Islet precursor cell (in vitro differentiated cells): ENCODE measurements at regions not wholly inside any gene's neighbourhood (a gene's known extent, or its start where the extent isn't known, plus 50 kb on each side); places are given as distances from the start of the nearest gene placed in this dataset.

Source experiments
- DNase-seq: peaks from one replicate; pipeline ENCODE4 v3.0.0-alpha.2; 2018

GRCh38 chr11:107218123-107219013 lies 200.1 kb upstream of the GUCY1A2 start:
- no peak for DNase-seq

GRCh38 chr11:107217444-107217843 lies 199.2 kb upstream of the GUCY1A2 start:
- no peak for DNase-seq

- DNase-seq: no peak
These were observed 196.7 kb upstream of the GUCY1A2 start for GRCh38 chr11:107215010-107215409.

GRCh38 chr11:107203656-107204055 lies 185.4 kb upstream of the GUCY1A2 start:
- no peak for DNase-seq

GRCh38 chr11:107202241-107202640 lies 184.0 kb upstream of the GUCY1A2 start:
- no peak for DNase-seq

- DNase-seq: no peak
These were observed 180.3 kb upstream of the GUCY1A2 start for GRCh38 chr11:107198490-107199007.

- no peak for DNase-seq
These were observed 179.7 kb upstream of the GUCY1A2 start for GRCh38 chr11:107197932-107198331.

- no peak for DNase-seq
These were observed 178.5 kb upstream of the GUCY1A2 start for GRCh38 chr11:107196732-107197131.

- no peak for DNase-seq
These were observed 166.7 kb upstream of the GUCY1A2 start for GRCh38 chr11:107184986-107185385.

GRCh38 chr11:107183953-107184352 lies 165.7 kb upstream of the GUCY1A2 start:
- no peak for DNase-seq

GRCh38 chr11:107182978-107183377 lies 164.7 kb upstream of the GUCY1A2 start:
- no peak for DNase-seq

- DNase-seq: no peak
These were observed 162.0 kb upstream of the GUCY1A2 start for GRCh38 chr11:107180236-107180635.

- DNase-seq: no peak
These were observed 161.6 kb upstream of the GUCY1A2 start for GRCh38 chr11:107179829-107180228.

GRCh38 chr11:107177106-107177477 lies 158.8 kb upstream of the GUCY1A2 start:
- DNase-seq: no peak

GRCh38 chr11:107176148-107177105 lies 158.2 kb upstream of the GUCY1A2 start:
- DNase-seq: no peak

- DNase-seq: no peak
These were observed 156.6 kb upstream of the GUCY1A2 start for GRCh38 chr11:107174856-107175255.

GRCh38 chr11:107172996-107173395 lies 154.7 kb upstream of the GUCY1A2 start:
- DNase-seq: no peak

- no peak for DNase-seq
These were observed 139.5 kb upstream of the GUCY1A2 start for GRCh38 chr11:107157809-107158187.

GRCh38 chr11:107157146-107157808 lies 139.0 kb upstream of the GUCY1A2 start:
- DNase-seq: peak; percentile 73

- no peak for DNase-seq
These were observed 133.3 kb upstream of the GUCY1A2 start for GRCh38 chr11:107151579-107151978.

GRCh38 chr11:107151158-107151557 lies 132.9 kb upstream of the GUCY1A2 start:
- DNase-seq: no peak

GRCh38 chr11:107140983-107141382 lies 122.7 kb upstream of the GUCY1A2 start:
- no peak for DNase-seq

- no peak for DNase-seq
These were observed 121.1 kb upstream of the GUCY1A2 start for GRCh38 chr11:107139396-107139795.
